SK-N-SH (cell line): ENCODE measurements at regions not wholly inside any gene's neighbourhood (a gene's known extent, or its start where the extent isn't known, plus 50 kb on each side); places are given as distances from the start of the nearest gene placed in this dataset.

ENCODE experiments used
- CTCF ChIA-PET: fragments of 300-600, 350-600 bp; formaldehyde crosslinking; extraction: SDS; loops from one replicate; lab custom pipeline; 2021; lab: Yijun Ruan, JAX
- POLR2A ChIA-PET: fragments of 350-600 bp; sonication (Branson Sonifier 250); formaldehyde crosslinking; extraction: SDS; loops from one replicate; lab custom pipeline; 2020; ENCODE audit warnings: antibody characterized with exemption, inconsistent platforms; lab: Yijun Ruan, JAX
- DNase-seq: peaks from one replicate; pipeline ENCODE4 v3.0.0; 2012
- H2AFZ ChIP-seq: fragments of 200-600 bp; sonication (generic); 2 replicates; pipeline ENCODE4 v1.8.1; 2016; ENCODE audit warnings: antibody characterized with exemption, mild to moderate bottlenecking, low read depth
- H3F3A ChIP-seq: fragments of 200-600 bp; sonication (generic); replicated peaks from 2 replicates; pipeline ENCODE3; 2016; ENCODE audit warnings: antibody characterized with exemption, mild to moderate bottlenecking; ENCODE audit not compliant: insufficient read depth
- H3K27ac ChIP-seq, 2 experiments: fragments of 200-500 bp in 1 of 2; fragments of 200-600 bp in 1 of 2; sonication (Bioruptor generic) in 1 of 2; sonication (generic), shearing (Covaris generic) in 1 of 2; 2 replicates each; pipeline versions ENCODE4 v1.5.1 to v1.6.1; 2014 to 2016; ENCODE audit warnings: low read depth in 2 of 2, inconsistent platforms in 1 of 2, low read length in 1 of 2, mild to moderate bottlenecking in 1 of 2, mixed read lengths in 1 of 2
- H3K27me3 ChIP-seq: fragments of 200-600 bp; sonication (generic), shearing (Covaris generic); 2 replicates; pipeline ENCODE4 v1.6.1; 2016; ENCODE audit warnings: mixed run types; ENCODE audit not compliant: insufficient read depth
- H3K36me3 ChIP-seq, 2 experiments: fragments of 200-500 bp in 1 of 2; fragments of 200-600 bp in 1 of 2; sonication (Bioruptor generic) in 1 of 2; sonication (generic) in 1 of 2; replicated peaks in 1 of 2; 2 replicates each; pipeline versions ENCODE3 to v1.5.1; 2014 to 2016; ENCODE audit warnings: low read length in 1 of 2, mild to moderate bottlenecking in 1 of 2; ENCODE audit not compliant: insufficient read depth in 2 of 2, control insufficient read depth in 1 of 2
- H3K4me1 ChIP-seq, 2 experiments: fragments of 200-500 bp in 1 of 2; fragments of 200-600 bp in 1 of 2; sonication (Bioruptor generic) in 1 of 2; sonication (generic), shearing (Covaris generic) in 1 of 2; 2 replicates each; pipeline versions ENCODE4 v1.5.1 to v1.6.1; 2014 to 2016; ENCODE audit warnings: low read depth in 1 of 2, low read length in 1 of 2, mixed run types in 1 of 2; ENCODE audit not compliant: insufficient read depth in 2 of 2, control insufficient read depth in 1 of 2
- H3K4me2 ChIP-seq: fragments of 200-600 bp; sonication (generic), shearing (Covaris generic); 2 replicates; pipeline ENCODE4 v1.6.1; 2017; ENCODE audit warnings: mixed run types
- H3K4me3 ChIP-seq, 2 experiments: fragments of 200-500 bp in 1 of 2; fragments of 200-600 bp in 1 of 2; sonication (Bioruptor generic) in 1 of 2; sonication (generic), shearing (Covaris generic) in 1 of 2; 2 replicates each; pipeline versions ENCODE4 v1.5.1 to v1.8.1; 2014 to 2016; ENCODE audit warnings: low read depth in 2 of 2, inconsistent platforms in 1 of 2, low read length in 1 of 2, mild to moderate bottlenecking in 1 of 2, mixed read lengths in 1 of 2, moderate library complexity in 1 of 2
- H3K79me2 ChIP-seq: fragments of 200-600 bp; sonication (generic); 2 replicates; pipeline ENCODE4 v1.8.1; 2017; ENCODE audit warnings: mild to moderate bottlenecking; ENCODE audit not compliant: insufficient read depth
- H3K9ac ChIP-seq: fragments of 200-600 bp; sonication (generic); 2 replicates; pipeline ENCODE4 v1.6.1; 2017; ENCODE audit warnings: mixed run types
- H3K9me2 ChIP-seq: fragments of 200-600 bp; sonication (generic); 2 replicates; pipeline ENCODE4 v1.6.1; 2017; ENCODE audit warnings: mixed run types
- H3K9me3 ChIP-seq: fragments of 200-600 bp; sonication (generic); 2 replicates; pipeline ENCODE4 v1.6.1; 2017; ENCODE audit warnings: mixed run types, mild to moderate bottlenecking, moderate library complexity
- H4K20me1 ChIP-seq: fragments of 200-600 bp; sonication (generic); 2 replicates; pipeline ENCODE4 v1.6.1; 2017; ENCODE audit warnings: mild to moderate bottlenecking, mixed run types; ENCODE audit not compliant: insufficient read depth
- ELF1 ChIP-seq: IDR thresholded peaks from 2 replicates; pipeline ENCODE4 v1.4.0; 2012
- EZH2phosphoT487 ChIP-seq: fragments of 200-600 bp; sonication (generic); IDR thresholded peaks from 2 replicates; pipeline ENCODE4 v1.6.1; 2017; ENCODE audit warnings: low read depth, mixed run types, mild to moderate bottlenecking, antibody characterized with exemption, moderate library complexity, borderline replicate concordance
- FOXM1 ChIP-seq: IDR thresholded peaks from 2 replicates; pipeline ENCODE4 v1.4.0; 2012; ENCODE audit warnings: low read depth, mild to moderate bottlenecking
- GABPA ChIP-seq: IDR thresholded peaks from 2 replicates; pipeline ENCODE4 v1.4.0; 2012; ENCODE audit warnings: low read depth, mild to moderate bottlenecking
- MXI1 ChIP-seq: IDR thresholded peaks from 2 replicates; pipeline ENCODE4 v1.6.1; 2012; ENCODE audit warnings: mild to moderate bottlenecking, low read depth, low read length, improper control_type of control experiment
- POLR2AphosphoS5 ChIP-seq: IDR thresholded peaks from 2 replicates; pipeline ENCODE4 v1.6.1; 2012; ENCODE audit warnings: low read depth, low read length
- RAD21 ChIP-seq: IDR thresholded peaks from 2 replicates; pipeline ENCODE4 v1.6.1; 2012; ENCODE audit warnings: mild to moderate bottlenecking, low read length
- SIN3A ChIP-seq: IDR thresholded peaks from 2 replicates; pipeline ENCODE4 v1.6.1; 2012; ENCODE audit warnings: low read depth, mild to moderate bottlenecking, low read length, moderate library complexity, borderline replicate concordance
- TAF1 ChIP-seq: IDR thresholded peaks from 2 replicates; pipeline ENCODE4 v1.6.1; 2012; ENCODE audit warnings: low read depth, mild to moderate bottlenecking, low read length, moderate library complexity, borderline replicate concordance
- TCF12 ChIP-seq: IDR thresholded peaks from 2 replicates; pipeline ENCODE4 v1.4.0; 2012
- WGBS: methylation state at CpG from one replicate; pipeline ENCODE4 v1.1.6; 2017; ENCODE audit warnings: low lambda C conversion rate; 5-methylcytosine and 5-hydroxymethylcytosine counted together
- TF ChIP-seq, protein P1 (sequence below): fragments of 150-350 bp; IDR thresholded peaks from 2 replicates; pipeline ENCODE4 v1.6.1; 2017; ENCODE audit warnings: antibody characterized with exemption, low read length, low read depth, borderline replicate concordance
- TF ChIP-seq, protein P2 (sequence below): IDR thresholded peaks from 2 replicates; pipeline ENCODE4 v1.4.0; 2012; ENCODE audit warnings: low read depth
- TF ChIP-seq, protein P3 (sequence below): IDR thresholded peaks from 2 replicates; pipeline ENCODE4; 2012
- TF ChIP-seq, protein P4 (sequence below): IDR thresholded peaks from 2 replicates; pipeline ENCODE4 v1.4.0; 2012; ENCODE audit warnings: low read depth, borderline replicate concordance
- TF ChIP-seq, protein P5 (sequence below): fragments of 200-600 bp; sonication (generic); IDR thresholded peaks from 2 replicates; pipeline ENCODE4 v1.6.1; 2017; ENCODE audit warnings: antibody characterized with exemption, mild to moderate bottlenecking, moderate library complexity

DNA sequence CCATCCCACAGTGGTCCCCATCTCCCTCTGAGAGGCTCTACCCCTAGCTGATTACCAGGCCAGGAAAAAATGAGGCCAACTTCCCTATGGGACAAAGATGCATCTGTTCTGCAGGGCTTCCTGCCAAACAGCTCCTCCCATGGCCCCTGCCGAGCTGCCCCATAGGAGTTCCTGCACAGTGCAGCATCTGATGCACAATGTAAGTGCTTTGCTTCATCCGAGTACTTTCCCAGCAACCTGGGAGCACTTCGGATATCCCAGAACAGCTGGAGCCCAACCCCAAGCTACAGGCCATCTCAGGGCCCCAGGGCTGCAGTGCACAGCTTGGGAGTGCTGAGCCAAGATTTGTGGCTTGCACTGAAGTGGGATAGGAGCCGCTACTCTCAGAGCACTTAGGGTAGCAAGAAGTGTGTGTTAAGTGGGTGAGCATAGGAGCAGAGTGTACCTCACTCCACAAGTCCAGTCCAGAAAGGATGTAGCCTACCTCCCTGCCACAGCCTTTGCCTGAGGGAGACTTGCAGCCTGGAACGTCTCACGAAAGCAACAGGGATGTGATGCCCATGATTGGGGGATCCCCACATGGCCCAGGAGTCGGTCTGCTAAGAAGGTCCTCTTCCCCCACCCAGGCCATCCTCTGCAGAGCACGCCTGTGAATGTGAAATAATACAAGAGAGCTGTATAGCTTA lies 209.6 kb upstream of the VWC2 start:
- WGBS = 1% methylated on average over 8 of the region's 8 CpGs
- H3K4me1 ChIP-seq = no peaks in the 10 kb centered on the region
- 0 out of 2 replicates have a peak, but pooled peaks cover 3% of the 10 kb centered on the region for H3K9me2 ChIP-seq
- ChIA-PET CTCF (no interaction called here), POLR2A (no interaction called here)
- H3K9ac ChIP-seq = no peak overlapping the region
- DNase-seq = no peak
- no peak overlapping the region for H2AFZ ChIP-seq
- H3K27me3 ChIP-seq = no peaks in the 10 kb centered on the region
- H3F3A ChIP-seq = no peaks in the 10 kb centered on the region
- H3K4me2 ChIP-seq = no peak overlapping the region
- H3K27ac ChIP-seq = no peak overlapping the region
- H3K79me2 ChIP-seq = no peaks in the 10 kb centered on the region
- H3K4me3 ChIP-seq = no peak overlapping the region
- H4K20me1 ChIP-seq = no peaks in the 10 kb centered on the region
- no peak for TF ChIP-seq POLR2AphosphoS5
- no peaks in the 10 kb centered on the region for H3K36me3 ChIP-seq
- no peaks in the 10 kb centered on the region for H3K9me3 ChIP-seq

DNA sequence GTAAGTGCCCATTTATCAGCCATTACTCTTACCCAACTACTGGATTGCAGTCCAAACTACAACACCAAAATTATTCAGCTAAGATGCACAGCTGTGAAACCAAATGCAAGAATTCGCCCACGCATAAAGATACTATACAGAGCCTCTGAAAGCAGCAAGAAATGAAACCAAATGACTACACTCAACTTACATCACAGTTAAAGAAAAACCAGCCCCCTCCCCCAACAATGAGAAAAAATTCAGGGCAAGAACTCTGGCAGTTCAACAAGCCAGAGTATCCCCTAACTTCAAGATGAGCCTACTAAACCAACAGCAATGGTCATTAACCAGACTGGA lies 209.1 kb upstream of the VWC2 start:
- CTCF ChIA-PET = no interaction called here
- no peak overlapping the region for H3K9ac ChIP-seq

DNA sequence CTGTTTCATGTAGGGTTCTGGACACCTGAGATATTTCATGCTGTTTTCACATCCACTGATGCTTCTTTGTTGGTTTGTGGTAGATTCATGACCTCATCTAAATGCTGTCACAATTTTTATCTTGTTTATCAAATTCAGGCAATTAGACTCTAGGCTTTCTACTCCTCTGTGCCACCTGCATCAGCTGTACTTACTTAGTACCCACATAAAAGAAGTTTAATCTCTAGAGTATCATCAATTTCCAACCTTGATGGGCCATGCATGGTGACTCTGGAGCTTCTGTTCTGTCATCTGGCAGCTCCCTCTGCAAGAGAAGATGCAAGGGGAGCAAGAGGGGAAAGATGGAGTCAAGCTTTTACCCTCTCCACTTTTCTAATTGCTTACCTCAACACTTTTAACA lies 195.9 kb upstream of the VWC2 start:
- Histone ChIP-seq H3K4me3 (no peak overlapping the region), H3K79me2 (no peaks in the 10 kb centered on the region), H3K4me2 (no peak overlapping the region), H3K9ac (no peak overlapping the region), H3K9me2 (no peaks in the 10 kb centered on the region), H3K27me3 (peaks cover 12% of the 10 kb centered on the region; the same call in 1 of the 2 replicates), H3K27ac (no peak overlapping the region), H3K4me1 (no peaks in the 10 kb centered on the region; a peak in 1 of 4 replicates), H4K20me1 (no peaks in the 10 kb centered on the region), H3K9me3 (no peaks in the 10 kb centered on the region), H2AFZ (no peak overlapping the region), H3F3A (no peaks in the 10 kb centered on the region), H3K36me3 (no peaks in the 10 kb centered on the region)
- ChIA-PET CTCF (no interaction called here), POLR2A (no interaction called here)
- no peak for DNase-seq
- TF ChIP-seq MXI1 (no peak), FOXM1 (no peak), ELF1 (no peak), SIN3A (no peak), EZH2phosphoT487 (no peak), POLR2AphosphoS5 (no peak), RAD21 (no peak), TCF12 (no peak), GABPA (no peak), TAF1 (no peak)
- TF ChIP-seq, protein P1, sequence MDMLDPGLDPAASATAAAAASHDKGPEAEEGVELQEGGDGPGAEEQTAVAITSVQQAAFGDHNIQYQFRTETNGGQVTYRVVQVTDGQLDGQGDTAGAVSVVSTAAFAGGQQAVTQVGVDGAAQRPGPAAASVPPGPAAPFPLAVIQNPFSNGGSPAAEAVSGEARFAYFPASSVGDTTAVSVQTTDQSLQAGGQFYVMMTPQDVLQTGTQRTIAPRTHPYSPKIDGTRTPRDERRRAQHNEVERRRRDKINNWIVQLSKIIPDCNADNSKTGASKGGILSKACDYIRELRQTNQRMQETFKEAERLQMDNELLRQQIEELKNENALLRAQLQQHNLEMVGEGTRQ = no peak
- TF ChIP-seq, protein P2, sequence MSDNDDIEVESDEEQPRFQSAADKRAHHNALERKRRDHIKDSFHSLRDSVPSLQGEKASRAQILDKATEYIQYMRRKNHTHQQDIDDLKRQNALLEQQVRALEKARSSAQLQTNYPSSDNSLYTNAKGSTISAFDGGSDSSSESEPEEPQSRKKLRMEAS = no peak
- TF ChIP-seq, protein P3, sequence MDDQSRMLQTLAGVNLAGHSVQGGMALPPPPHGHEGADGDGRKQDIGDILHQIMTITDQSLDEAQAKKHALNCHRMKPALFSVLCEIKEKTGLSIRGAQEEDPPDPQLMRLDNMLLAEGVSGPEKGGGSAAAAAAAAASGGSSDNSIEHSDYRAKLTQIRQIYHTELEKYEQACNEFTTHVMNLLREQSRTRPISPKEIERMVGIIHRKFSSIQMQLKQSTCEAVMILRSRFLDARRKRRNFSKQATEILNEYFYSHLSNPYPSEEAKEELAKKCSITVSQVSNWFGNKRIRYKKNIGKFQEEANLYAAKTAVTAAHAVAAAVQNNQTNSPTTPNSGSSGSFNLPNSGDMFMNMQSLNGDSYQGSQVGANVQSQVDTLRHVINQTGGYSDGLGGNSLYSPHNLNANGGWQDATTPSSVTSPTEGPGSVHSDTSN = no peak
- TF ChIP-seq, protein P4, sequence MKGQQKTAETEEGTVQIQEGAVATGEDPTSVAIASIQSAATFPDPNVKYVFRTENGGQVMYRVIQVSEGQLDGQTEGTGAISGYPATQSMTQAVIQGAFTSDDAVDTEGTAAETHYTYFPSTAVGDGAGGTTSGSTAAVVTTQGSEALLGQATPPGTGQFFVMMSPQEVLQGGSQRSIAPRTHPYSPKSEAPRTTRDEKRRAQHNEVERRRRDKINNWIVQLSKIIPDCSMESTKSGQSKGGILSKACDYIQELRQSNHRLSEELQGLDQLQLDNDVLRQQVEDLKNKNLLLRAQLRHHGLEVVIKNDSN = no peak

More for the DNA sequence above, 209.1 kb upstream of the VWC2 start:
- no peaks in the 10 kb centered on the region for H3K36me3 ChIP-seq
- 0 out of 2 replicates have a peak, but pooled peaks cover 3% of the 10 kb centered on the region for H3K9me2 ChIP-seq
- H3K27ac ChIP-seq = no peak overlapping the region
- no peaks in the 10 kb centered on the region for H3K79me2 ChIP-seq
- POLR2A ChIA-PET = no interaction called here
- no peaks in the 10 kb centered on the region for H3K4me1 ChIP-seq
- no peaks in the 10 kb centered on the region for H3K27me3 ChIP-seq
- no peak for DNase-seq
- 9% methylated on average over 2 of the region's 2 CpGs for WGBS
- H3K9me3 ChIP-seq = no peaks in the 10 kb centered on the region
- TF ChIP-seq, protein P5, sequence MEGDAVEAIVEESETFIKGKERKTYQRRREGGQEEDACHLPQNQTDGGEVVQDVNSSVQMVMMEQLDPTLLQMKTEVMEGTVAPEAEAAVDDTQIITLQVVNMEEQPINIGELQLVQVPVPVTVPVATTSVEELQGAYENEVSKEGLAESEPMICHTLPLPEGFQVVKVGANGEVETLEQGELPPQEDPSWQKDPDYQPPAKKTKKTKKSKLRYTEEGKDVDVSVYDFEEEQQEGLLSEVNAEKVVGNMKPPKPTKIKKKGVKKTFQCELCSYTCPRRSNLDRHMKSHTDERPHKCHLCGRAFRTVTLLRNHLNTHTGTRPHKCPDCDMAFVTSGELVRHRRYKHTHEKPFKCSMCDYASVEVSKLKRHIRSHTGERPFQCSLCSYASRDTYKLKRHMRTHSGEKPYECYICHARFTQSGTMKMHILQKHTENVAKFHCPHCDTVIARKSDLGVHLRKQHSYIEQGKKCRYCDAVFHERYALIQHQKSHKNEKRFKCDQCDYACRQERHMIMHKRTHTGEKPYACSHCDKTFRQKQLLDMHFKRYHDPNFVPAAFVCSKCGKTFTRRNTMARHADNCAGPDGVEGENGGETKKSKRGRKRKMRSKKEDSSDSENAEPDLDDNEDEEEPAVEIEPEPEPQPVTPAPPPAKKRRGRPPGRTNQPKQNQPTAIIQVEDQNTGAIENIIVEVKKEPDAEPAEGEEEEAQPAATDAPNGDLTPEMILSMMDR = no peak
- no peak for TF ChIP-seq SIN3A
- TF ChIP-seq, protein P2 = no peak
- no peak overlapping the region for H3K4me2 ChIP-seq
- H3K4me3 ChIP-seq = no peak overlapping the region
- no peak overlapping the region for H2AFZ ChIP-seq
- H4K20me1 ChIP-seq = no peaks in the 10 kb centered on the region
- no peaks in the 10 kb centered on the region for H3F3A ChIP-seq
